Endothelial cell of umbilical vein (primary cell): ENCODE measurements at regions not wholly inside any gene's neighbourhood (a gene's known extent, or its start where the extent isn't known, plus 50 kb on each side); places are given as distances from the start of the nearest gene placed in this dataset.

Experiments used
- BruUV-seq: library from RNA; stranded (reverse); fragments of 400-500 nt; replicated peaks from 2 replicates; lab custom pipeline; 2021; lab: Mats Ljungman, UMichigan
- CTCF ChIA-PET: fragments of 300-600, 350-600 bp; sonication (Branson Sonifier 250); formaldehyde crosslinking; loops from one replicate; lab custom pipeline; 2021; ENCODE audit warnings: antibody characterized with exemption, inconsistent platforms; lab: Charles Lee
- POLR2A ChIA-PET: fragments of 300-600, 350-600 bp; sonication (Branson Sonifier 250); formaldehyde crosslinking; loops from one replicate; lab custom pipeline; 2021; ENCODE audit warnings: antibody characterized with exemption, inconsistent platforms; lab: Charles Lee
- DNase-seq: peaks from one replicate; pipeline ENCODE4 v3.0.0-alpha.2; 2011; ENCODE audit warnings: low read depth, low spot score
- FAIRE-seq: peaks from 2 replicates; lab custom pipeline; 2011; peaks lifted over from hg19 to GRCh38; lab: Jason Lieb, UNC
- H2AFZ ChIP-seq: 2 replicates; pipeline ENCODE4 v1.6.0; 2012; ENCODE audit warnings: low read depth, low read length, control low read depth, inconsistent platforms
- H3K27ac ChIP-seq: 2 replicates; pipeline ENCODE4 v1.5.1; 2011; ENCODE audit warnings: low read depth, mild to moderate bottlenecking, control low read depth, low read length, moderate library complexity; ENCODE audit not compliant: insufficient read depth
- H3K27me3 ChIP-seq, 2 experiments: 2 replicates each; pipeline versions ENCODE4 v1.6.0 to v1.6.1; 2011; ENCODE audit warnings: low read length in 2 of 2, mixed read lengths in 1 of 2; ENCODE audit not compliant: control insufficient read depth in 2 of 2, insufficient read depth in 2 of 2
- H3K36me3 ChIP-seq, 2 experiments: 2 replicates in 1 of 2; 3 replicates in 1 of 2; pipeline ENCODE4 v1.5.1; 2011; ENCODE audit warnings: low read length in 2 of 2, mild to moderate bottlenecking in 1 of 2, moderate library complexity in 1 of 2; ENCODE audit not compliant: control insufficient read depth in 2 of 2, insufficient read depth in 2 of 2; ENCODE audit errors: extremely low read depth in 1 of 2
- H3K4me1 ChIP-seq: 3 replicates; pipeline ENCODE4 v1.5.1; 2011; ENCODE audit warnings: mild to moderate bottlenecking, low read length; ENCODE audit not compliant: control insufficient read depth, insufficient read depth; ENCODE audit errors: extremely low read depth
- H3K4me2 ChIP-seq: 2 replicates; pipeline ENCODE4 v1.6.1; 2011; ENCODE audit warnings: low read length, control low read depth, mixed read lengths; ENCODE audit not compliant: insufficient read depth
- H3K4me3 ChIP-seq, 3 experiments: fragments of 200-600 bp in 1 of 3; sonication (generic), shearing (Covaris generic) in 1 of 3; replicated peaks in 1 of 3; 2 replicates each; pipeline ENCODE4 v1.5.1; 2011 to 2016; ENCODE audit warnings: control low read depth in 3 of 3, low read length in 3 of 3, mild to moderate bottlenecking in 2 of 3, inconsistent platforms in 1 of 3, low read depth in 1 of 3, moderate library complexity in 1 of 3; ENCODE audit not compliant: insufficient read depth in 1 of 3
- H3K79me2 ChIP-seq: 2 replicates; pipeline ENCODE4 v1.6.0; 2012; ENCODE audit warnings: low read length, inconsistent platforms; ENCODE audit not compliant: control insufficient read depth, insufficient read depth
- H3K9ac ChIP-seq: replicated peaks from 2 replicates; pipeline ENCODE3; 2011; ENCODE audit warnings: low read length, control low read depth; ENCODE audit not compliant: insufficient read depth; ENCODE audit errors: extremely low read depth
- H3K9me1 ChIP-seq: replicated peaks from 3 replicates; pipeline ENCODE4 v1.6.0; 2011; ENCODE audit warnings: mild to moderate bottlenecking, low read length; ENCODE audit not compliant: control insufficient read depth, insufficient read depth; ENCODE audit errors: extremely low read depth
- H3K9me3 ChIP-seq: replicated peaks from 2 replicates; pipeline ENCODE4 v1.5.1; 2012; ENCODE audit warnings: low read length, inconsistent platforms; ENCODE audit not compliant: control insufficient read depth, insufficient read depth
- H4K20me1 ChIP-seq: replicated peaks from 2 replicates; pipeline ENCODE3; 2011; ENCODE audit warnings: mild to moderate bottlenecking, low read length; ENCODE audit not compliant: control insufficient read depth, insufficient read depth; ENCODE audit errors: extremely low read depth
- CTCF ChIP-seq, 2 donors: IDR thresholded peaks; 1 replicate in 1 of 2; 2 replicates in 1 of 2; pipeline ENCODE4 v1.5.1; 2011; ENCODE audit warnings: low read length in 2 of 2, mild to moderate bottlenecking in 2 of 2, moderate library complexity in 2 of 2, control low read depth in 1 of 2, inconsistent platforms in 1 of 2, low read depth in 1 of 2; ENCODE audit not compliant: insufficient read depth in 1 of 2; ENCODE audit errors: extremely low read depth in 1 of 2
- EZH2 ChIP-seq: IDR thresholded peaks from 2 replicates; pipeline ENCODE4 v1.6.1; 2012; ENCODE audit warnings: borderline replicate concordance, low read depth, mild to moderate bottlenecking, moderate library complexity, low read length, inconsistent platforms; ENCODE audit not compliant: severe bottlenecking
- FOS ChIP-seq: IDR thresholded peaks from 2 replicates; pipeline ENCODE4 v1.6.1; 2011; ENCODE audit warnings: mild to moderate bottlenecking, low read length, moderate library complexity, borderline replicate concordance; ENCODE audit not compliant: insufficient read depth
- GATA2 ChIP-seq: IDR thresholded peaks from 2 replicates; pipeline ENCODE4 v1.7.0; 2011; ENCODE audit warnings: low read depth, mild to moderate bottlenecking, moderate library complexity, mixed read lengths, low read length; ENCODE audit not compliant: insufficient read length, insufficient read depth
- JUN ChIP-seq: IDR thresholded peaks from 2 replicates; pipeline ENCODE4 v1.6.1; 2011; ENCODE audit warnings: borderline replicate concordance, low read depth; ENCODE audit not compliant: insufficient read length, insufficient read depth
- MYC ChIP-seq: IDR thresholded peaks from one replicate; pipeline ENCODE4 v1.6.1; 2011; ENCODE audit warnings: mild to moderate bottlenecking, low read depth, low read length
- POLR2A ChIP-seq: IDR thresholded peaks from 2 replicates; pipeline ENCODE4 v1.6.1; 2012; ENCODE audit warnings: low read depth, mild to moderate bottlenecking, control low read depth, low read length
- POLR2AphosphoS5 ChIP-seq: IDR thresholded peaks from 2 replicates; pipeline ENCODE4 v1.6.1; 2012; ENCODE audit warnings: low read depth, mild to moderate bottlenecking, control low read depth, low read length, moderate library complexity; ENCODE audit not compliant: insufficient read depth
- dilution Hi-C: fragments of 300-500 bp; cut with MboI; formaldehyde crosslinking; loops from one replicate; pipeline ENCODE4 v1.15.0; 2019; ENCODE audit warnings: low sequenced_read_pairs; ENCODE audit not compliant: extremely low pct_ligation_motif_present
- intact Hi-C: fragments of 100-400 bp; cut with micrococcal nuclease; formaldehyde crosslinking; loops from one replicate; pipeline ENCODE4 v1.10.0; 2022
- TF ChIP-seq, protein P1 (sequence below): IDR thresholded peaks from 2 replicates; pipeline ENCODE4 v1.6.1; 2011; ENCODE audit not compliant: insufficient read depth, insufficient read length

DNA sequence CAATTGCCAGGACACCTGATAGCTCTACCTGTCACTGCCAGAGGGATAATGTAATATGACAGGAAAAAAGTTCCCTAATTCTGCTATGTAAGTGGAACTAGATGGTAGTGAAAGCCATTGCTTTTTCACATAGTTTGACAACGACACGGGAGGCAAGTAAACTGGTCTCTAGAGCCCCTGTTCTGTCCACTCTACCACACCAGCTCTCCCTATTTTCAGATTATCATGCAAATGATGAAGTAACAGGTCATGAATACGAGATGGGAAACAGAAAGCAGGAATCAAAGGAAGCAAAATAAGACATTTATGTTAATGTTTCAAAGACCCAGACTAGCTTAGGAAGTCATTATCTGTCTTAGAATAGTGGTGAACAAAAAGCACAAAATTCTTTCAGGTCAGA, 56.2 kb downstream of the TAF11L14 start:
- Histone ChIP-seq H3K36me3 (no peaks in the 10 kb centered on the region), H4K20me1 (no peaks in the 10 kb centered on the region), H3K9me3 (no peaks in the 10 kb centered on the region), H3K4me1 (no peaks in the 10 kb centered on the region), H3K27me3 (no peaks in the 10 kb centered on the region), H3K79me2 (no peaks in the 10 kb centered on the region), H3K27ac (no peak overlapping the region), H3K4me3 (no peak overlapping the region), H2AFZ (no peak overlapping the region), H3K9ac (no peak overlapping the region), H3K9me1 (no peaks in the 10 kb centered on the region), H3K4me2 (no peak overlapping the region)
- no peak for FAIRE-seq
- dilution Hi-C loops: no loop called here
- no peak for DNase-seq
- TF ChIP-seq POLR2A (no peak), FOS (no peak), EZH2 (no peak), CTCF (IDR thresholded peaks at IDR 0.05; ENCODE audit: extremely low read depth in 1 of 2, insufficient read depth in 1 of 2, low read depth in 1 of 2, low read length in 2 of 2) (no peak), MYC (no peak), POLR2AphosphoS5 (no peak), JUN (no peak), GATA2 (no peak)
- TF ChIP-seq, protein P1, sequence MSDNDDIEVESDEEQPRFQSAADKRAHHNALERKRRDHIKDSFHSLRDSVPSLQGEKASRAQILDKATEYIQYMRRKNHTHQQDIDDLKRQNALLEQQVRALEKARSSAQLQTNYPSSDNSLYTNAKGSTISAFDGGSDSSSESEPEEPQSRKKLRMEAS: no peak
- ChIA-PET POLR2A (no interaction called here), CTCF (no interaction called here)
- no TSS peak for BruUV-seq
- intact Hi-C loops: no loop called here
